ENCODE measurements at regions not wholly inside any gene's neighbourhood (a gene's known extent, or its start where the extent isn't known, plus 50 kb on each side); places are given as distances from the start of the nearest gene placed in this dataset.

GRCh38 chr9:109950710-109951443 is 170.9 kb downstream of the PALM2AKAP2 start:
- DNase-seq (ENCODE audit: low read depth) = no peak

DNA sequence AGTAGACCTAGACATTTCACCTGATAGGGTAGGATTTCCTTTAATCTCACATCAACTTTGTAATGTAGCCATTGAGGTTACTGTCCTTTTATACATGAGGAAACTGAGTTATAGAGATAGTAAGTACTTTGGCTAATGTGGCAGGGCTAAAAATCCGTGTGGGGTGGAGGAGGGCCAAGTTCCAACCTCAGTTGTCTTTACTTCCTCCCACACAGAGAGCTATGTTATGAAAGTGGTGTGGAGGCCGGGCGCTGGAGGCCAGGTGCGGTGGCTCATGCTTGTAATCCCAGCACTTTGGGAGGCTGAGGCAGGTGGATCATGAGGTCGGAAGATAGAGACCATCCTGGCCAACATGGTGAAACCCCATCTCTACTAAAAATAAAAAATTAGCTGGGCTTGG is 173.3 kb downstream of the PALM2AKAP2 start:
- DNase-seq (ENCODE audit: low read depth) = no peak

DNA sequence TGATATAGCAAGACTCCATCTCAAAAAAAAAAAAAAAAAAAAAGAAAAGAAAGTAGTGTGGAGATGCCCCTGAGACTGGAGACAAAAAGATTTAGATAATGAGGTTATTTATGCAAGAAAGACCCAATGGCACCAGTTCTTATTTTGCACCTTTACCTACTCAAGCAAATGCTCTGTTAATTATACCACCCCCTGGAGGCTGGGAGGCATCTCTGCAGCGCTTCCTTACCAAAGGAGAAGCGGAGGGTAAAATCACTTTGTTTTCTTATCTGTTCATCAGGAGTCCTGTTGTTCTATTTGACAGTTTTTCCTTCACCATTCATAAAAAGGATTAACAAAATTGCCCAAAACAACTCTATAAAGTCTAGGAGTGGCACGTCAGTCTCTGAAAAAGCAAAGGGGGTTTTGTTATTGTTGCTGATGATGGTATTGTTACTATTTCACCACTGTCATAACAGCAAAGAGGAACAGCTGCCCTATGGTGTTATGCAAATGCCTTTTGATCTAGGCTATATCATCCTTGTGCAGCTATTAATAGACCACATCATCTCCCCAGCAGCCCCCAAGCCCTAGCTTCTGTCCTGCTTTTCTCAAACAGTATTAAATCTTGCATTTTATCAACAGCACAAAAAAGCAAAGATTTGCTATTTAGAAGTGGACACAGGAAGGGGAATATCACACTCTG is 174.0 kb downstream of the PALM2AKAP2 start:
- DNase-seq (ENCODE audit: low read depth) = no peak

DNA sequence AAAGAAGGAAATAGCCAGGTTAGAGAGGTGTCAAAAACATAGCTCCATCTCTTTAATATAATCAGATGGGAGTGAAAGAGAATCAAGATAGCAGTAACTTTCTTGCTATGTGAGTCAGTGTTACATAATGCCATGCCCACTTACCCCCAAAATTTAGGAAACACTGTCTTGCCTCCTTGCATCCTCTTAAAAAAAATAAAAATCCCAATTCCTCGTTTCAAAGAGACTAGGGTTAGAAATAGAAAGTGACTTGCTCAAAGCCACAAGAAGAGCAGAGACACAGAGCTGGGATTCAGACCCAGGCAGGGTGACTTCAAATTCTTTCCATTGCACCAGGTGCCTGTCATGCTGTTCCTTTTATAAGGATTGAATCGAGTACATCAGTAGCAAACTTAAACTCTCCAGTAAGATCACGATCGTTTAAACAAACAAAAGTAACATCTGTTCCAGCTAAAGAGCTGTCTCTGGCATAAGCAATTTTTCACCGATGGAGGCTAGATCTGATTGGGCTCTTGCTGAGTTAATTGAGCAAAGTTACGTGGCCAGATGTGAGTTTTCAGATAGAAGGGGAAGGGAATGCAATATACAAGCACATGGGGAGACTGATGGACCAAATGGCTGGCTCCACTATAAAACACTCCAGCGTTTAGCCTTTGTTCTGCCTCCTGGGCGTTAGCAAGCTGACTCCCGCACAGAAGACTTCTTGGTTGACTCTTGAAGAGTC is 176.9 kb downstream of the PALM2AKAP2 start:
- no peak for DNase-seq (ENCODE audit: low read depth)

GRCh38 chr9:109959679-109960078 is 179.7 kb downstream of the PALM2AKAP2 start:
- no peak for DNase-seq (ENCODE audit: low read depth)

- no peak for DNase-seq (ENCODE audit: low read depth)
These were observed 181.6 kb downstream of the PALM2AKAP2 start for GRCh38 chr9:109961626-109962025.

GRCh38 chr9:109962215-109962614 is 182.2 kb downstream of the PALM2AKAP2 start:
- DNase-seq (ENCODE audit: low read depth) = no peak

- no peak for DNase-seq (ENCODE audit: low read depth)
These were observed 183.1 kb downstream of the PALM2AKAP2 start for GRCh38 chr9:109963079-109963478.

DNA sequence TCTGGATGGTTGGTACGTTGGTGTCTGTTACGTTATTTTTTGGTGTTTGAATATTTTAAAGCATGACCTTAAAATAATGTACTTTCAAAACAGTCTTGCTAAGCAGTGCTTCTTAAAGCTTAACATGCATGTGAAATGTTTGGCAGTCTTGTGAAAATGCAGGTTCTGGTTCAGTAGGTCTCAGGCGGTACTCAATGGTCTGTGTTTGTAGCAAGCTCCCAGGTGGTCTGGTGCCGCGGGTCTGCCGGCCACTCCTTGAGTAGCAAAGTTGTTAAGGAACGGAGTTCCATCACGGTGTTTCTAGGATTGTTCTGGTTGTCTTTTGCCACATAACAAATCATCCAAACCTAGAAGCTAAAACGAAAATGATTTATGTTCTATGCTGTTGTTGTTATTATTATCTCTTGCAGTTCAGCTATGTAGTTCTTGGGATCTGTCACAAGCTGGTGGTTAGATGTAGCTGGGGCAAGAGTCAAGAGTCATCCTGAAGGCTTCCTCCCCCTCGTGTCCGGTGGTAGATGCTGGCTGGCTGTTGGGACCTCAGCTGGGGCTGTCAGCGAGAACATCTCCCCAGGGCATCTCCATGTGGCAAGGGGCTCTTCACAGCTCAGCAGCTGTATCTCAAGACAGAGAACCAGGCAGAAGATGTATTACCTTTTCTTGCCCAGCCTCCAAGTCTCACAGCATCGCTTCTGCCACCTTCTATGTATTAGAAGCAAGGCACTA is 186.8 kb downstream of the PALM2AKAP2 start:
- no peak for DNase-seq (ENCODE audit: low read depth)

DNA sequence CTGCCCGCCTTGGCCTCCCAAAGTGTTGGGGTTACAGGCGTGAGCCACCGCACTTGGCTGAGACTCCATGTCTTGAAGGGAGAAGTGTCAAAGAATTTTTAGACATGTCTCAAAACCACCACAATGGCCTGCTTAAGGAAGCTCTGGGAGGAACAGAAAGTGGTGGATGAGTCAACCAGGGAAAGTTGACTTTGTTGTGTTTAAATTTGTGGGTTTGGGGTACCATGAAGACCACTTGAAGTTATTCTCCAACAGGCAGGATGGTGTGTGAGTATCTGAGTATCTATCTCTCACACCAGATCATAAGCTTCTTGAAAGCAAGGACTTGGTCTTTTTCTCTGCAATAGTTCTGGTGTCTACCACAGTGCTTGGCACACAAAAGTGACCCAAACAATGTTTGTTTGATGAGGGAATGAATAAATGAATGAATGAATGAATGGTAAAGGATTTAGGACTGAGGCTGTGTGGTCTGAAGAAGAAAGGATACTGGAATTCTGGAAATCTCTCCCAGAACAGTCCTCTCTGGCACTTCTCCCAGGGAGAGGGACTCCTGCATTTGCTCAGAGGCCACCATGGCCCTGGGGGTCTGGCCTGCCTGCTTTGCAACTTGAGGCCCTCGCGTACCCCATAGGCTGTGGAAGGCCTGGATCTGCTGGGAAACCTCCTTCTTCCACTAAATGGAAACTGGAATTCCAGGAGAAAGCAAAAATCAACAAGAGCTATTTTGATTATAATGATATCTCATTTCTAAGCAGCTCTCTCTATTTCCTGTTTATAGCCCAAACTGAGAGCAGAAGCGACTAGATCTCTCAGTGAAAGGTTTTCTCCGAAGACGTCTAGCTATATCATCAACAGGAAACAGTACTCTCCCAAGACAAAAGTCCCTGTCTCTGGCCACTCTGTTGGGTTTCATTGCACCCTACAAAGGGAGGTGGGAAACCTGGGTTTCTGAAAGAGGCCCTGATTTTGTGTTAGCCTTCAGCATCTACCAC is 187.9 kb downstream of the PALM2AKAP2 start:
- DNase-seq (ENCODE audit: low read depth) = no peak

DNA sequence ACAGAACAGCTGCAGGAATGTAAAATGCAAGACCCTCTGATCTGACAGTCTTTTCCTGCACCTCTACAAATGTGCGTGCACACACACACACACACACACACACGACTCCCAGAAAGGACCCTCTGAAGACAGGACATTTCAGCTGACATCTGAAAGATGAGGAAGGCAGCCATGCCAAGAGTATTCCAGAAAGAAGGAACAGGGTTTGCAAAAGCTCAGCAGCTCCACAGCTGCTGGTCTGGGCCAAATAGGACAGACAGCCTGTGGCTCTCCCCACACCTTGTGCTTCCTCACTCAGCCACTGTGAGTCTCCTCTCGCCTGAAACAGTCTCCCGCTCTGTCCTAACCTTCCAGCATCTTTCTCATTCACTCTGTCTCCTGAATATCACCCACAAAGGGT is 189.0 kb downstream of the PALM2AKAP2 start:
- no peak for DNase-seq (ENCODE audit: low read depth)

DNA sequence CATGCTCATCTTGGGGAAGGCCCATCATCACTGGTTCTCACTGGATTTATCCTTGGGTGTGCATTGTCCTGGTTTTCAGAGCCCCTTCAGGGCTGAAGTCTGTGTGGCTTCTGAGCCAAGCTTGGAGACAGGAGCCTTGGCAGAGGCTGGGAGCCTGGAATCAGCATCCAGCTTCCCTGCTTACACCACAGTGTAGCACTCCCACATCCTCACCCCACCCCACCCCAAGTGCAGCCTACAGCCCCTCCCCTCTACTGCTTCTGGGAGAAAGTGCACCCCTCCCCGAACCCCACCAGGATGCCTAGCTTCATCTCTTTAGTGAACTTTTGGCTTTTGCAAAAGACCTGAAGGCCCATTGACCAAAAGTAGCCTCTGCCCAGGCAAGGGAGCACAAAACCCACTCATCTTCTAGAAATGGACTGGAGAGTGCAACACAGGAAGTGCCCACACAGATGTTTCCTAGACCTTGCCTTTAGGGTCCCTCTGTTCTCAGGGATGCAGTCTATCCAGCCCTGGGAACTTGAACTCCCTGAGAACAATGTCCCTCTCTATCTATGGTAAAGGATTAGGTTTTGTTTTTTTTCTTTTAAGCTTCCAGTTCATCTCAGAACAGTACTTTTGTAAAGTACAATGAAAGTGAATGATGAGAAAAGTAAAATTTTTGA is 189.7 kb downstream of the PALM2AKAP2 start:
- DNase-seq (ENCODE audit: low read depth) = no peak

DNA sequence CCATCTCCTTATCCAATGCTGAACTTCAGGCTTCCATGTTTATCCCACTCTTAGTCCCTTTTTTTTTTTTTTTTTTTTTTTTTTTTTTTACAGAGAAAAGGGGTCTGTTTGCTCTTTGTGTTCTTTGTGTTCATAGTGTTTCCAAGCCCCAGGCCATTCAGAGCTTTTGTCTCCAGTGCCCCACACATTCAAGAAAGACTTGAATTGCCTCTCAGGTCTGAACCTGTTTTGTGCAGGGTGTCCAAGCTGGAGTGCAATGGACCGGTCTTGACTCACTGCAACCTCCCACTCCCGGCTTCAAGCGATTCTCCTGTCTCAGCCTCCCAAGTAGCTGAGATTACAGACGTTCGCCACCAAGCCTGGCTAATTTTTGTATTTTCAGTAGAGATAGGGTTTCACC is 191.2 kb downstream of the PALM2AKAP2 start:
- no peak for DNase-seq (ENCODE audit: low read depth)

DNA sequence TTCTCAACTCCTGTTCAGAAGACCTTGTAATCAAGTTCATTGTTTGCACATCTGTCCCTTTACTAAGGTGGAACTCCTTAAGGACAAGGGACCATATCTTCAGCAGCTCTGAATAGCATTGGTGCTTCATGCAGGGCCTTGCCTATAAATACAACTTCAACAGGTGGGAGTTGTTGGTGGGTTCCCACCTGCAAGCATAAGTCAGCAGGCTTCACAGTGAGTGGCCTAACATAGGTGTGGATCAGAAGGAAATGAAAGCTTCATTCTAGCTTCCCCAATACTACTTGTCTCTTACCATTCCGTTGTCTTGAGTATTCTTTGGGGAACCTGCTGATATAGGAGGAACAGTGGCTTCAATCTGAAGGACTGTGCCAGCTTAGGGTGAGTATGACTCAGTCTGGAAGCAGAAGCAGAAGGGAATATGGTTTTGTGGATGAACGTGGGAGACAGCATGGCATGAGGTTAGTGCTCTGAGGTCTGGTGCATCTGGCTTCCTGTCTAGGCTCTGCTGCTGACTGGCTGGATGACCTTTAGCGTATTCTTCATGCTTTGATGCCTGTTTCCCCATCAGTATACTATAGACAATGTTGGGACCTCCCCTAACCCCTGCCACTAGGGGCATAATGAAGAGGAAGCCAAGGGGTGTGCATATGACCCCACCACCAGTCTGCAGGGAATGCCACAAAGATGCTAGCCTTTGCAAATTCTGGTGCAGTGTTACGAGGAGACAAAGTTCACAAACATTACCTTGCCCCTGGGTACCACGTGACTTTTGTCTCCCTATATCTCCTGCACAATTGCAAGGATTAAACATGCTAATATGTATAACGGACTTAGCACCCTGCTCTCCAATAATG is 192.3 kb downstream of the PALM2AKAP2 start:
- DNase-seq (ENCODE audit: low read depth) = no peak

- DNase-seq (ENCODE audit: low read depth) = no peak
These were observed 193.3 kb downstream of the PALM2AKAP2 start for GRCh38 chr9:109973336-109973735.

- no peak for DNase-seq (ENCODE audit: low read depth)
These were observed 194.3 kb downstream of the PALM2AKAP2 start for GRCh38 chr9:109974143-109974917.

- no peak for DNase-seq (ENCODE audit: low read depth)
These were observed 194.9 kb downstream of the PALM2AKAP2 start for GRCh38 chr9:109974918-109975276.

GRCh38 chr9:109975574-109976295 is 195.7 kb downstream of the PALM2AKAP2 start:
- DNase-seq (ENCODE audit: low read depth) = no peak
